Thyroid gland (tissue), 4 donors: ENCODE measurements at regions not wholly inside any gene's neighbourhood (a gene's known extent, or its start where the extent isn't known, plus 50 kb on each side); places are given as distances from the start of the nearest gene placed in this dataset.

Source experiments
- DNase-seq, 2 donors: peaks; one replicate each; pipeline ENCODE4 v3.0.0-alpha.2; 2019
- H3K27ac ChIP-seq, 3 donors: fragments of 200-600 bp; sonication (generic); 1 replicate in 2 of 3; 2 replicates in 1 of 3; pipeline ENCODE4 v1.5.1; 2016 to 2019; ENCODE audit warnings: mild to moderate bottlenecking in 1 of 3, moderate library complexity in 1 of 3
- H3K27me3 ChIP-seq: fragments of 200-600 bp; sonication (generic); one replicate; pipeline ENCODE4 v1.5.1; 2019
- H3K36me3 ChIP-seq, 2 donors: fragments of 200-600 bp; sonication (generic); one replicate each; pipeline ENCODE4 v1.5.1; 2016 to 2019
- H3K4me1 ChIP-seq, 2 donors: fragments of 200-600 bp; sonication (generic); one replicate each; pipeline ENCODE4 v1.5.1; 2017 to 2019
- H3K4me3 ChIP-seq, 3 donors: fragments of 200-600 bp; sonication (generic); replicated peaks in 1 of 3; 1 replicate in 2 of 3; 2 replicates in 1 of 3; pipeline ENCODE4 v1.5.1; 2016; ENCODE audit warnings: mild to moderate bottlenecking in 1 of 3
- H3K9me3 ChIP-seq: fragments of 200-600 bp; sonication (generic); one replicate; pipeline ENCODE4 v1.5.1; 2017
- POLR2A ChIP-seq, 2 donors: fragments of 450-650 bp; IDR thresholded peaks; one replicate each; pipeline ENCODE4 v1.6.1; 2017; ENCODE audit warnings: antibody characterized with exemption in 2 of 2, mild to moderate bottlenecking in 2 of 2, moderate library complexity in 1 of 2
- WGBS, 2 donors: methylation state at CpG; one replicate each; pipeline ENCODE4 v1.1.5; 2017; 5-methylcytosine and 5-hydroxymethylcytosine counted together
- intact Hi-C: fragments of 100-400 bp; cut with DNase I; formaldehyde crosslinking; loops from one replicate; pipeline ENCODE4 v1.15.1; 2023
- TF ChIP-seq, protein P1 (sequence below), 6 experiments: fragments of 200-600 bp in 3 of 6; fragments of 450-650 bp in 3 of 6; sonication (generic) in 3 of 6; IDR thresholded peaks; one replicate each; pipeline ENCODE4 v1.5.1; 2016 to 2019; ENCODE audit warnings: antibody characterized with exemption in 6 of 6, mild to moderate bottlenecking in 2 of 6, inconsistent platforms in 1 of 6, moderate library complexity in 1 of 6

DNA sequence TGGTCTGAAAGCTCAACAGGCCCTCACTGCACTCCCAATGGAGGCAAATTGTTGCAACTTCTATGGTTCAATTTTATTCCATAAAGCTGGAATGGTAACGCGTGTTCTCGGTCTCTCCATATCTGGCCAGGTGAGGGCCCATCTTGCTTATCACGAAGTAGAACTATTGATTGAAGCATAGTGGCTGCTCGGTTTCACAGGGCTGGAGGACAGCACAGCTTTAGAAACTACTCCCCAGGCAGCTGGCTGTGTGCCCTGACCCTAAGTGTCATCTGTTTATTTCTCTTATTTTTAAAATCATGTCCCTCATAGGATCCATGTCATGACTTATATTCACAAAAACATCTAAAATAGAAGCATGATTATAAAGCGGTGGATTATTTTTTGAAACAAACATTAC lies 223.4 kb downstream of the NPR3 start:
- WGBS, 2 donors = 90 to 91% methylated on average over 6 of the region's 6 CpGs
- H3K27ac ChIP-seq = no peak overlapping the region
- H3K4me3 ChIP-seq = no peak overlapping the region
- no peaks in the 10 kb centered on the region for H3K36me3 ChIP-seq
- H3K9me3 ChIP-seq = no peaks in the 10 kb centered on the region
- H3K4me1 ChIP-seq = no peaks in the 10 kb centered on the region
- TF ChIP-seq, protein P1, sequence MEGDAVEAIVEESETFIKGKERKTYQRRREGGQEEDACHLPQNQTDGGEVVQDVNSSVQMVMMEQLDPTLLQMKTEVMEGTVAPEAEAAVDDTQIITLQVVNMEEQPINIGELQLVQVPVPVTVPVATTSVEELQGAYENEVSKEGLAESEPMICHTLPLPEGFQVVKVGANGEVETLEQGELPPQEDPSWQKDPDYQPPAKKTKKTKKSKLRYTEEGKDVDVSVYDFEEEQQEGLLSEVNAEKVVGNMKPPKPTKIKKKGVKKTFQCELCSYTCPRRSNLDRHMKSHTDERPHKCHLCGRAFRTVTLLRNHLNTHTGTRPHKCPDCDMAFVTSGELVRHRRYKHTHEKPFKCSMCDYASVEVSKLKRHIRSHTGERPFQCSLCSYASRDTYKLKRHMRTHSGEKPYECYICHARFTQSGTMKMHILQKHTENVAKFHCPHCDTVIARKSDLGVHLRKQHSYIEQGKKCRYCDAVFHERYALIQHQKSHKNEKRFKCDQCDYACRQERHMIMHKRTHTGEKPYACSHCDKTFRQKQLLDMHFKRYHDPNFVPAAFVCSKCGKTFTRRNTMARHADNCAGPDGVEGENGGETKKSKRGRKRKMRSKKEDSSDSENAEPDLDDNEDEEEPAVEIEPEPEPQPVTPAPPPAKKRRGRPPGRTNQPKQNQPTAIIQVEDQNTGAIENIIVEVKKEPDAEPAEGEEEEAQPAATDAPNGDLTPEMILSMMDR (IDR thresholded peaks at IDR 0.05) = no peak
- TF ChIP-seq POLR2A (IDR thresholded peaks at IDR 0.05) = no peak
- no peak for DNase-seq
- intact Hi-C loops = no loop called here
- H3K27me3 ChIP-seq = no peaks in the 10 kb centered on the region

DNA sequence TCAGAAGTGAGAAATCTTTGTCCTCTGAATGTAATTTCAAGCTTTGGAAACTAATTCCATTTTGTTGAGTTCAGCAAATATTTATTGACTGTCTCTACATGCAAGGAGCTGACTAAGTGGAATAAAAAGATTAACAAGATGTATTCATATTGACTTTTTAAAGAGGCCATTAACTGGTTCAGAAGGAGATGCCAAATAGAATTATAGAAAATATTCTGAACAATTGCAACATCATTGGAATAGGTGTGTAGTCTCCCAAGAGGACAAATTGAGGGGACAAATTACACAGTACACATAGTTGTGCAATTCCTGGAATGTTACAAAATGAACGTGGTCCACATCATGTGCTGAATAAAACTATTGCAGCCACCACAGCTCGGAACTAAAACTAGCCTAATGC lies 224.2 kb downstream of the NPR3 start:
- no peak for TF ChIP-seq POLR2A (IDR thresholded peaks at IDR 0.05)
- TF ChIP-seq, protein P1 (IDR thresholded peaks at IDR 0.05) = no peak
- H3K4me3 ChIP-seq = no peak overlapping the region
- WGBS, 2 donors = 71 to 78% methylated on average over 2 of the region's 2 CpGs
- H3K4me1 ChIP-seq = no peaks in the 10 kb centered on the region
- no peak overlapping the region for H3K27ac ChIP-seq
- H3K27me3 ChIP-seq = no peaks in the 10 kb centered on the region
- H3K36me3 ChIP-seq = no peaks in the 10 kb centered on the region
- intact Hi-C loops = no loop called here
- no peaks in the 10 kb centered on the region for H3K9me3 ChIP-seq
- no peak for DNase-seq

DNA sequence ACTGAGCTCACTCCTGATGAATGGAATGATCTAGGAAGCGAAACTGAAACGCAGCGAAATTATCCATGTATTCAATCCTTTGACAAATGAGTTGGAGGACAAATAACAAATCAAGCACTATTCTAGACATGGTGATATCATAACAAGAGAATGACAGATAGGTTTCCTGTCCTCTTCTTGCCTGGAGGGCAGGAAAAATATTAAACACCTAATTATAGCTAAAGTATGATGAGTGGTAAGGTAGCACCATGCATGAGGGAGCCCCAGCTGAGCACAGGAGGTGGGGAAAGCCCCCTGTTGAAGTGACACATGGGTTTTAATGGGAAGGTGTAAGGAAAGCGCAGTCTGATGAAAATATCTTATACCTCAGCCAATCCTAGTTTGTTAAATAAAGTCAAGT lies 225.2 kb downstream of the NPR3 start:
- Histone ChIP-seq H3K4me1 (no peaks in the 10 kb centered on the region), H3K36me3 (no peaks in the 10 kb centered on the region), H3K27me3 (no peaks in the 10 kb centered on the region), H3K27ac (no peak overlapping the region), H3K4me3 (no peak overlapping the region), H3K9me3 (no peaks in the 10 kb centered on the region)
- 83% methylated on average over 4 of the region's 4 CpGs for WGBS, 2 donors
- intact Hi-C loops = no loop called here
- no peak for DNase-seq
- no peak for TF ChIP-seq POLR2A (IDR thresholded peaks at IDR 0.05)
- TF ChIP-seq, protein P1 (IDR thresholded peaks at IDR 0.05) = no peak

DNA sequence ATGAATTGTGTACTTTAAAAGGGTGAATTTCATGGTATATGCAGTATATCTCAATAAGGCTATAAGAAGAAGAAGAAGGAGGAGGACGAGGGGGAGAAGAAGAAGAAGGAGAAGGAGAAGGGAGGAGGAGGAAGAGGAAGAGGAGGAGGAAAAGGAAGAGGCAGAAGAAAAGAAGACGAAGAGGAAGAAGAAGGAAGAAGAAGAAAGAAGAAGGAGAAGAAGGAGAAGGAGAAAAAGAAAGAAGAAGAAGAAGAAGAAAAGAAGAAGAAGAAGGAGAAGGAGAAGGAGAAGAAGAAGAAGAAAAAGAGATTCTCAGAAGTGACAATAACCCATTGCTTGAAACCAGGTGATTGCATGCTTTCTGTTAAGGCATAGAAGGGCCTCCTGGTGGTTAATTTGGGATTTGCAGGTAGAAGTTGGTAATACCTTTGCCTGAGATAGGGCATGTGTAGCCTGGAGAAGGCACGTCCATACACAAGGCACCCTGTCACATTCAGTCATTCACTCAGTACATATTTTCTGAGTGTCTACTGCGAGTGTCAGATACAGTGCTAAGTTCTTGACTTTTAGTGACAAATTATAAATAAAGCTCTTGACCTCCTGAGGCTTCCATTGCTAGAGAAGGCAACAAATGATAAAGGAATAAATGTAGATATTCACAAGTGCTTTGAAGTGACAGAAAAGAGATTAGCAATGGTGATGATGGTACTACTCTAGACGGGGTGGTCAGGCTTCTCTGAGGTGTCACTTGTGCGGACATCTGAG lies 231.3 kb downstream of the NPR3 start:
- WGBS, 2 donors = 81 to 85% methylated on average over 6 of the region's 6 CpGs
- intact Hi-C loops = no loop called here
- TF ChIP-seq POLR2A (IDR thresholded peaks at IDR 0.05) = no peak
- TF ChIP-seq, protein P1 (IDR thresholded peaks at IDR 0.05) = peak in 3 of 6 experiments; percentile 5 to 13 (median 12)
- no peak for DNase-seq
- Histone ChIP-seq H3K27ac (no peak overlapping the region), H3K4me3 (no peak overlapping the region), H3K4me1 (no peaks in the 10 kb centered on the region), H3K27me3 (no peaks in the 10 kb centered on the region), H3K9me3 (no peaks in the 10 kb centered on the region), H3K36me3 (no peaks in the 10 kb centered on the region)

DNA sequence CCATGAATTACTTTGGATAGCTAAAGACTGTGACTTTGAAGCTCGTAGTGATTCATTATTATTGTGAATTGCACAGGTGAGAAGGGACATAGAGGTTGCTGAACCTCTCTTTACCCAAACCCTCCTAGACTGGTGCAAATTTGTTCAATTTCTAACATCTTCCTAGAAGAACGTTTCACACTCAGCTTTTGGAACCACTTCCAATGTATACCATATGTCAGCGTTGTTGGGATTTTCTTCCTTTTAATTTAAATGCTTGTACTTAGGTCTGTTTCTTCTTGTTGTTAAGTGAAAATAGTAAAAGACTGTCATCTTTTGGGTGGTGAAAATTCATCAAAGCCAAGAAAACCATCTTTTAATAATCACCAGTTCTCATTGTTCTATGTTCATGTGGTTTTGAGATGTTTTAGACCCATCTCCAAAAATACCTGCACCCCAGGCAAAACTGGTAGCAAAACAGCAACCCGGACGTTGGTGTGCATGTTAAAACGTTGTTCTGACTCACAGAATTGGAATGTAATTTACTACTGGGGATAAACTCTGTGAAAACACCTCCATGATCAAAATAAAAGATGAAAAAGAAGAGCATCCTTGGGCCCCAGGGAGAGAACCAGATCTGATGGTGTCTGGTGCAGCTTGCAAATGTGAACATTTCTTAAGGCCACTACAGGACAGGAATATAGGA lies 238.3 kb downstream of the NPR3 start:
- no peak for DNase-seq
- H3K27ac ChIP-seq = no peak overlapping the region
- H3K36me3 ChIP-seq = no peaks in the 10 kb centered on the region
- no peaks in the 10 kb centered on the region for H3K9me3 ChIP-seq
- H3K4me1 ChIP-seq = peaks cover 0 to 10% of the 10 kb centered on the region in 2 donors
- intact Hi-C loops = no loop called here
- H3K27me3 ChIP-seq = no peaks in the 10 kb centered on the region
- H3K4me3 ChIP-seq = no peak overlapping the region
- TF ChIP-seq, protein P1 (IDR thresholded peaks at IDR 0.05) = no peak
- TF ChIP-seq POLR2A (IDR thresholded peaks at IDR 0.05) = no peak
- WGBS, 2 donors = 83 to 84% methylated on average over 6 of the region's 6 CpGs
